Hematopoietic multipotent progenitor cell treated with erythropoietin and hydrocortisone succinate and interleukin-3 and kit ligand, for 17 days (in vitro differentiated cells): ENCODE measurements at regions not wholly inside any gene's neighbourhood (a gene's known extent, or its start where the extent isn't known, plus 50 kb on each side); places are given as distances from the start of the nearest gene placed in this dataset.
"Not testable (repeated sequence)": the region's sequence is repeated elsewhere in the genome, so short reads cannot be mapped to it uniquely, and the experiment has no call there.

ENCODE experiments used
- DNase-seq: peaks from one replicate; pipeline ENCODE4 v3.0.0-alpha.2; 2015; ENCODE audit warnings: low spot score

DNA sequence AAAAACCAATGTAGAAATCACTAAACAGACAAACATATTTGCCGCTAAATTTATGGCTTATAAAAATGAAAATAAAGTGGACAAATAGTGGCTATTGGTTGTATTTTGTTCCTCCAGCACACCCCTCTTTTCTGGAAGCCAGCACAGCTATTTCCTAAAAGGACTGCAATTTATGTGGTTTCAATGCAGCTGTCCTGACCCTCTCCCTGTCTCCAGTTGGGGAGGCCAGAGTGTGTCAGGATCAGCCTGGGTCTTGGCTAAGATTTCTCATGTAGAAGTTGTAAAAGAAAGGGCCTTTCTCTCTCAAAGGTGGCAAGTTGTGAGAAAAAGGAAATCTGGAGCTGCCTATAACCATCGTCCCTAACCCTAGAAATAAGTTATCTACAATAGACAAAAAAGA lies 165.6 kb downstream of the ALDH8A1 start:
- DNase-seq, result no peak

DNA sequence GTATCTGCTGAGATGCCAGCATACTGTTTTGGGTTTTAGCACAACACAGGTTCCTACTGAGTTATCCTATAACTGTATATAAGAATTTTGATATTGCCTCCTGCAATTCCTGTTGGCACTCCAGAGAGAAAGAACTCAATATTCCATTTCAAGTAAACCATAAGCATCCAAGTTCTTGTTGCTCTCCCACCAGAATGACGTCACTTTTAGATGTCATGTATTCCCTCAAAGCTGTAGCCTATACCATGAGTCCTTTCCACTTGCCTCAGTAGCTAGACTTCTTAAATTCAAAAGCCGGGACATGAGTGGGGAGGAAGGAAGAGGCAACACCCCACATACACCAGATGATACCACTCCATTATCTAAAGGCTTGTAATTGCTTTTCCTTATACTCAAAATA lies 171.5 kb downstream of the ALDH8A1 start:
- no peak for DNase-seq

DNA sequence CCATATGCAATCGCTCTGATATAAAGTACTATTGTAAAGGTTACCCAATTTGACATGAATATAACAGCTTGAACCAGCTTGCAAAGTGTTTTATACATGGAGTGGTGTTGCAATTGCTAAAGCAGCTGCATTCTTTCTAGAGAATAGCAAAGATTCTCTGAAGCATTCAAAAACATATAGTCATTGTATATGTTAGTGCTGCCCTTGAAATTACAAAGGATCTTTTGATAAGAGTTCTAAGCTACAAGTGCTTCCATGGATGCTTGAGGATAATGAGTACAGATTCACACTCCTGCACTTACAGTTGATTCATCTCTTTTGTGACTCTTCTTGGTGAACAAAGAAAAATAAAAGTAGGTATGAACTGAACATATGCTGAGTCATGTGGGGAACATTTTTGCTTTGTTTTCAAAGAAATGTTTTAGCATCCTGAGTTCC lies 175.7 kb downstream of the ALDH8A1 start:
- no peak for DNase-seq

DNA sequence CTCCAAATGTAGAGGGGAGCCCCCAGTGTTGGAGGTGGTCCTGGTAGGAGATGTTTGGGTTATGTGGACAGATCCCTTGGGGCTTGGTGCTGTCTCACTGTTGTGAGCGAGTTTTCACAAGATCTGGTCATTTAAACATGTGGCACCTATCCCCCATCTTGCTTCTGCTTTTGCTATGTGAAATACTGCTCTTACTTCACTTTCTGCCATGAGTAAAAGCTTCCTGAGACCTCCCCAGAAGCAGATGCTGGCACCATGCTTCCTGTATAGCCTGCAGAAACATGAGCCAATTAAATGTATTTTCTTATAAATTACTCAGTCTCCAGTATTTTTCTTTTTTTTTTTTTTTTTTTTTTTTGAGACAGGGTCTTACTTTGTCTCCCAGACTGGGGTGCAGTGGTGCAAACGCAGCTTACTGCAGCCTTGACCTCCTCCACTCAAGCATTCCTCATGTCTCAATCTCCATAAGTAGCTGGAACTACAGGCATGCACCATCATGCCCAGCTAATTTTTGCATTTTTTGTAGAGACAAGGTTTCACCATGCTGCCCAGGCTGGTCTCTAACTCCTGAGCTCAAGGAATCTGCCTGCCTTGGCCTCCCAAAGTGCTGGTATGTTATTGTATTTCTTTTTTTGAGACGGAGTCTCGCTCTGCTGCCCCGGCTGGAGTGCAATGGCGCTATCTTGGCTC lies 177.1 kb downstream of the ALDH8A1 start:
- DNase-seq, result no peak

DNA sequence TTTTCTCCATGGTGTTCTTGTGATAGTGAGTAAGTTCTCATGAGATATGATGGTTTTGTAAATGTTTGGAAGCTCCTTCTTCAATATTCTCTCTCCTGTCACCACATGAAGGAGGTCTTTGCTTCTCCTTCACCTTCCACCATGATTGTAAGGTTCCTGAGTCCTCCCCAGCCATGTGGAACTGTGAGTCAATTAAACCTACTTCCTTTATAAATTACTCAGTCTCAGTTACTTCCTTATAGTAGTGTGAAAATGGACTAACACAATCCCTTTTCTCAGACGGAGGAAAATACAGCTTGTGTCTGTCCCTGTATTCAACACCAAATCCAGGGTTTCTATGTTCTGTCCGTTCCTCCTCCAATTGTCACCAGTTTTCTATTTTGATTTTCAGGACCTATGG lies 181.0 kb downstream of the ALDH8A1 start:
- DNase-seq, result no peak

DNA sequence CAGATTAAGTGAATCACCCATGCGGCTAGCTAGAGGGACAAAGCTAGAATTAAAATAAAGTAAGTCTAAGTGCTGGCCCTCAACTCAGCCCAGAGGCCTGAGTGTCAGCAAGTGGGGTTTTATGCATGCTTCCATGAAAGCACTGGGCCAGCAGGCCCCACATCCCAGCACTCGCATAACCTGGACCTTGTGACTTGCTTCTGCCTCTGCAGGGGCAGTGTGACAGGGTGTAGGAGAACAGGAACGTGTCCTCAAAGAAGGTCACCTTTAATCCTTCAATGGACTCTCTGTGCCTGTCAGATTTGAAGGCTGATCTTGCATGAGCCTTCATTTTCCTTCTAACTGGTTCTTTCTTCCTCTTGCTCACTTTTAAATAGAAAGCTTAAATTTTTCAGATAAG lies 183.4 kb downstream of the ALDH8A1 start:
- DNase-seq, result no peak

DNA sequence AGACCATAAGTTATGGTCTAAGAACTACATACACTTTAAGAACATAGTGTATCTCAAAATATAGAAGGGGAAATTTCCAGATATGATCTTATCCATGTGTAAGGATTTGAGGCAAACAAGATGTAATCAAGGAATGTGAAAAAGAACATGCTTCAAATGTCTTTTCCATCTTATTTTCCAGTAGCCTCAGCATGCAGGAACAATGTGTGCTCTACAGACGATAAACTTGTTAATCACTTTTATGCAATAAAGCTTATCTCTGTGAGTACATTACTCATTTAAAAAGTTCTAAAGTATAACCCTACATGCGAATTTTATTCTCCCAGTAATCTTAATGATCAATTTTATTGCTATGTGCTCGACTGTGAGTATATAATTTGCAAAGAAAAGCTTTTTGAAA lies 185.2 kb downstream of the ALDH8A1 start:
- DNase-seq, result no peak

DNA sequence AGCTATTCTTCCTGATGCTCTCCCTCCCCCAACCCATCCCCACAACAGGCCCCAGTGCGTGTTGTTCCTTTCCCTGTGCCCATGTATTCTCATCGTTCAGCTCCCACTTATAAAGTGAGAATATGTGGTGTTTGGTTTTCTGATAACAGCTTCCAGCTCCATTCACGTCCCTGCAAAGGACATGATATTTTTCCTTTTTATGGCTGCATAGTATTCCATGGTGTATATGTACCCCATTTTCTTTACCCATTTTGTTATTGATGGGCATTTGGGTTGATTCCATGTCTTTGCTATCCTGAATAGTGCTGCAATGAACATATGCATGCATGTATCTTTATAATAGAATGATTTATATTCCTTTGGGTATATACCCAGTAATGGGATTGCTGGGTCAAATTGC lies 186.3 kb downstream of the ALDH8A1 start:
- not testable (repeated sequence) for DNase-seq

DNA sequence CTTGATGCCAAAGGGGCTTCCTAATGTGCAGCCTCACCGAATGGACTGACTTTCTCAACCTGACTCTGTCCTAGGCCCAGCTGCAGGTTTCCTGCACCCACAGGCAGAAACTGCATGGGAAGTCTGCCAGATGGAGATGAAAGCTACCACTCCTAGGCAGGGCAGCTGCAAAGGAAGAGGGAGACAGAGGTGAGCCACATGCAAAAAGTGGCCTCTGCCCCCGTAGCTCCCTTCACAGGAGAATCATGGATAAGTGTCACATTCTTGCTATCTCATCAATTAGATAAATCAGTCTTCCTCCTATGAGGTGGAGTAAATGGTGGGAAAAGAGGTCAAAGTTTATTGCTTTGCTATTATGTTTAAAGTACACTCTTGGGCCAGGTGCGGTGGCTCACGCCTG lies 191.3 kb downstream of the ALDH8A1 start:
- DNase-seq, result no peak

DNA sequence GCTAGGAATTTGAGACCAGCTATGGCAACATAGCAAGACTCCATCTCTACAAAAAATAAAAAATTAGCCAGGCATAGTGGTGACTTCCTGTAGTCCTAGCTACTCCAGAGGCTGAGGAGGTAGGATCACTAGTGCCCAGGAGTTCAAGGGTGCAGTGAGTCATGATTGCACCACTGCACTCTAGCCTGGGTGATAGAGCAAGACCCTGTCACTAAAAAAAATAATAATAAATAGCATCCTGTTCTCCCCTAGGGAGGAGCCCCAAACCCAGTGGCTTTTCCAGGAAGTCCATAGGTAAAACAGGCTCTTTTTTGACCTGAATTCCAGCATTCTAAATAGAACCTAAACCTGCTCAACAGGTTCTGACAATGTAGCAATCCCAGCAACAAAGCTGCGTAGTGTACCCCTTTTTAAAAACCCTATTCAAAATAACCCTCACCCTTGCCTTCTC lies 192.0 kb downstream of the ALDH8A1 start:
- DNase-seq, result no peak

DNA sequence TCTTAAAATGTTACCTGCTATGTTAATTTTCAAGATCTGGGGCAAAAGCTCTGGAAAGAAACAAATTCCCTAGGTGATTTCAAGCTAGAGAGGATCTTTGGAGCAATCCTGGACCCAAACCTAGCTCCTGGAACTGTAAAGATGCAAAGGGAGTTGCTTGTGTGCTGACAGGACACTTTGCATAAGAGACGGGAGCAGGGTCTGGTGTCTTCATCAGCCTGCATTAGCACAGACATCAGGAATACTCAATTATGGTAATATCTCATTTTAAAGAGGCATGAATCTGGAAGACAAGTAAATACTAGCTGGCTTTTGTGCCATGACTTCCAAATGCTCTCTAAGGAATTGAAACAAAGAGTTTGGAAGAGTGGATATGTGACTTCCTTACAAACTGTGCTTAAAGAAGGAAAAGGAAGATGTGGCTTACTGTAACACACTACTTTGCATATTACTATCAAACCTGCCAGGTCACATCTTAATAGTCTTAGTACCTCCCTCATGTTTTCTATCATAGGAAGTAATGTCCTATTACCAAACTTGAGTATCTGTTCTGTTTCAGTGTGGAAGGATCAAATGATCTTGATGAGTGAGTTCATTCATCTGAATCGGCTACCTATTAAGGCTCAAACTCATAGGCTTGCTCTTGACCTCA lies 193.4 kb downstream of the ALDH8A1 start:
- DNase-seq, result no peak

DNA sequence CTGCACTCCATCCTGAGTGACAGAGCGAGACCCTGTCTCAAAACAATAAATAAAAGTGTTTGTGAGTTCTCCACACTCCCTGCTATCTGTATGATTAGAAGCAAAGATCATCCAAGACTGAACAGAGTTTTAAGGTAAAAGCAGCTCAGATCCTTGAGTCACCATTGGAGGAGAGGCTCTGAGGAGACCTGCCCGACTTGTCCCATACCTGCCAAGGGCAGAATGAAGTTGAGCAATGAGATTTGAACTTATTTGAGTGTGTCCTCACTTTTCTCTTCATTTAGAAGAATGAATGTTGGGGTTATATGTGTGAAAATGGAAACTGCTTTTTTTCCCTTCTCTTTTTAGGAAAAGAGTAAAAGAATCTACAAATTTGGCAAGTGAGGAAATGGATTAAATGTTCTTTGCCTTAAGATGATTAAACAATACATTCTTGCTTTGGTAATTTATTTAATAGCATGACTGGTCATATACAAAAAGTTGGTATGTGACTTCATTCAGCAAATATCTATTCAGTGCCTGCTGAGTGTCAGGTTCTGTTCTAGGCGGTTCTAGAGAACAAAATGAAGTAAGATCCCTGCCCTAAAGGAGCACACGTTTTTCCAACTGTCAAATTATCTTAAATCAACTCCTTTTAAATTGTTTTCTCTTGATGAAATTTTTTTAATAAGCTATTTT lies 195.7 kb downstream of the ALDH8A1 start:
- no peak for DNase-seq

DNA sequence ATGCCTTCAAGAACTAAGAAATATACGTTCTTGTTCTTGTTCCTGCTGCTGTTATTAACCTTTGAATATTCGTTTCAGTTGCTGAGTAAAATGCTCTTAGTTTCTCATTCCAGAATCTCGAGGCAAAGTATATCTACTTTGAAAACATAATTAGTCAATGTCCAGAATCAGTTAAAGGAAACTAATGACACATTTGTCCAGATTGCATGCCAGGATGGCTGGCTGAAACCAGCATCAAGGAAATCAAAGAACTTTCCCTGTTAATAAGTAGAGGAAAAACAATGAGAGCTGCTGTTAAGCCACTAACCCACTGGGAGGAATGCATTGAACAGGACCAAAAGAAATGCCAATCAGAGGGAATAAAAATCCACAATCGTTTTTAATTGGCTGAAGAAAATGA lies 196.9 kb downstream of the ALDH8A1 start:
- no peak for DNase-seq

DNA sequence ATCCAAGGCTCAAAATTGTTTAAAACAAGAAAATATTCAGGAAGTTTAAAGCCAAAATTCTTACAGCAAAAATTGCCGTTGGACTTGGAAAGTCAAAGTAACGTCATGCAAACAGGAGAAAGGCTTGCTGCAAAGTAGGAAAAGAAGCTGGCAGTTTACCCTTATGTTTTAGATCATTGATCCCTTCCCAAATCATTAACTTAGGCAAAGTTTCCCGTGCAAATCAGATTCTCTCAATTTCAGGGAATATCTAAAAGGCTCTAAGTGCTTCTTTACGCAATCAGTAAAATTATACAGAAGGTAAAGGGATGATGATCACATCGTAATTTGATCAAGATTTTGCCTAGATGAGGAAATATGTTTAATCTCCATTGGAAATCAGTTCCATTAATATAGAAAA lies 197.5 kb downstream of the ALDH8A1 start:
- DNase-seq, result no peak

DNA sequence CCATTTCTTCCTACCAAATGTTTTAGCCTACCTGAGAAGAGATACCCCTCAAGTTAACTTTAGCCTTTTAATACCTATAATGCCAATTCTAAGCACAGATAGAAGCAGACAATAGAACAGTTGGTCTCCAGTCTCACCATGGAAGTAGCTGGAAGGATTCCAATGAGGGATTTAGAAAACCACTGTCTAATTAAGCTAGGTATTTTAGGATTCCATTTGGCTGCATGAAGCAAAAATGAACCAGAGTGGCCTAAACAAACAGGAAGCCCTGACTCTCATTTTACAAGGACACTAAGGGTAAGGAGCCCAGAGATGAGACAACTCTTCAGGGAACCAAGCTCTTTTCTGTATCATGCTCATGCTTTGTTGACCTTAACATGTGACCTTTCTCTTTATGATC lies 199.2 kb downstream of the ALDH8A1 start:
- DNase-seq, result no peak

DNA sequence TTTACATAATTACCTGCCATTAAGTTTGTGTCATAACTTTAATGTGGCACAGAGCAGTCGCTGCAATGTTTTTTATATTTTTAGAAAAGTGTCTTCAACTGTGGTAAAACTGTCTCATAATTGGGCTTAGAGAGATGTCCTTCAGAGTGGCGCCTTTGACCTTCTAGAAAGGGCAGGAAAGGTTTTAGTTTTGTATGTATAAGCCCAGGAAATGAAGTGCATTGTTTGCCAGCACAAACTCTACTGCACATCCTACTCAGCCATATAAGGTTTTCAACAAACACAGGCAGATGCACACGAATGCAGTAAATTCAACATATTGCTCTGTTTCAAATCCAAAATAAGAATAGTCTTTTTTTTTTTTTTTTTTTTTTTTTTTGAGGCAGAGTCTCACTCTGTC lies 201.4 kb downstream of the ALDH8A1 start:
- DNase-seq, result no peak

DNA sequence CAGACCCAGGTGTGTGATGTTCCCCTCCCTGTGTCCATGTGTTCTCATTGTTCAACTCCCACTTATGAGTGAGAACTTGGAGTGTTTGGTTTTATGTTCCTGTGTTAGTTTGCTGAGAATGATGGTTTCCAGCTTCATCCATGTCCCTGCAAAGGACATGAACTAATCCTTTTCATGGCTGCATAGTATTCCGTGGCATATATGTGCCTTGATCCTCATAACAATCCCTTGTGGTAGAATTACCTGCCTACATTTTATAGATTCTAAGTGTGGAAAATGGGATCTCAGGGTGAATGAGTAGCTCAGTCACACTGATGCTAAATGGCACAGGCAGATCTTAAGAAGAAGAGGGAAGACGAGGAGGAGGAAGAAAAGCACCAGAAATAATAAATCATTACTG lies 202.7 kb downstream of the ALDH8A1 start:
- DNase-seq, result not testable (repeated sequence)

DNA sequence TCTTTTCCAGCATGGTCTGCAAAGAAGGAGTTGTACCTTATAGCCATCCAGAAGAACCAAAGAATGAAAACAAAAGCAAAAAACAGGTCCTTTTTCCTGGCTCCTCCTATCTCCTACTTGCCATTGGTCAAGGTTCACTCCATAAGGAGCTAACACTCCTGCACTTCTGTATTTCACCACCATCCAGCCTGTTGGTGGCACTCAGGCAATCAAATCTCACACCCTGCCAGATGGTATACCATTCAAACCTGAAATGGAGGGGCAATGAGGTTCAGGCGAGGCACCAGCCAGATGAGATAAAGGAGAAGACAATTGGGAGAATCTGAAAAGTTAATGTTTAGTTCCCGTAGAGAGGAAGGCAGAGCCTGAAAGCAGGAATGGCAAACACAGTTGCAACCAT lies 203.8 kb downstream of the ALDH8A1 start:
- DNase-seq, result no peak

DNA sequence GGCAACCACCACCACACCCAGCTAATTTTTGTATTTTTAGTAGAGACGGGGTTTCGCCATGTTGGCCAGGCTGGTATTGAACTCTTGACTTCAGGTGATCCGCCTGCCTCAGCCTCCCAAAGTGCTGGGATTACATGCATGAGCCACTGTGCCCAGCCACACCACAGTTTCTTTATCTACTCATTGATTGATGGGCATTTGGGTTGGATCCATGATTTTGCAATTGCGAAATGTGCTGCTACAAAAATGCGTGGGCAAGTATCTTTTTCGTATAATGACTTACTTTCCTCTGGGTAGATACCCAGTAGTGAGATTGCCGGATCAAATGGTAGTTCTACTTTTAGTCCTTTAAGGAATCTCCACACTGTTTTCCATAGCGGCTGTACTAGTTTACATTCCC lies 204.7 kb downstream of the ALDH8A1 start:
- not testable (repeated sequence) for DNase-seq

DNA sequence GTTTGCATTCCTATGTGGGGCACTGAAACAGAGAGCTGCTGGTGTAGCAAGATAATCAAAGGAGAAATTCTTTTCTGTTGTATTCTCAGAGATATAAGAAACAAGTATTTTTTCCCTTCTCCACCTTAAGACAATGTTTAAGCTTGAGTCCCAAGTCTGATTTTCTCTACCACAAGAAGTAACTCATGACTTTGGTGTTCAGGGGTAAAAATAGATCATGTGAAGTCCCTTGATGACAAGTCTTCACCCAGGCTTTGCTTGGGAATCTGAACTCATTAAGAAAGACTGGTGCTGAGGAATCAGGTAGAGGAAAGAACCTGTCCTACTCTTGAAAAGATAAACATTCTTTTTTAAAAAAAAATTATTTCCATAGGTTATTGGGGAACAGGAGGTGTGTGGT lies 205.6 kb downstream of the ALDH8A1 start:
- no peak for DNase-seq

DNA sequence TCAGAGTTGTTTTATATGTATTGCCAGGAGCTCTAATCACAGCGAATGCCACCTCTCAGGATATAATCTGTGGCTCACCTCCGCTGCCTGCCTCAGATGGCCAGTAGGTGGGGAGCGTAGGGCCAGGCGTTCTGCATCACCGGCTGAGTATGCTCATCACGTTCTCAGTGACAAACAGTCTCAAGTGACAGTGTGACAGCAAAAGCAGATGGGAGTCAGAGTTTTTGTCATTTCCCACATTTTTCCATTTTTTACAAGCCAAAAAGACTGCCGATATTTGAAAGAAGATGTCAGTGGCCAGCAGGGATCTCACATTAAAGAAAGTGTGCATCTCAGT lies 208.7 kb downstream of the ALDH8A1 start:
- no peak for DNase-seq

DNA sequence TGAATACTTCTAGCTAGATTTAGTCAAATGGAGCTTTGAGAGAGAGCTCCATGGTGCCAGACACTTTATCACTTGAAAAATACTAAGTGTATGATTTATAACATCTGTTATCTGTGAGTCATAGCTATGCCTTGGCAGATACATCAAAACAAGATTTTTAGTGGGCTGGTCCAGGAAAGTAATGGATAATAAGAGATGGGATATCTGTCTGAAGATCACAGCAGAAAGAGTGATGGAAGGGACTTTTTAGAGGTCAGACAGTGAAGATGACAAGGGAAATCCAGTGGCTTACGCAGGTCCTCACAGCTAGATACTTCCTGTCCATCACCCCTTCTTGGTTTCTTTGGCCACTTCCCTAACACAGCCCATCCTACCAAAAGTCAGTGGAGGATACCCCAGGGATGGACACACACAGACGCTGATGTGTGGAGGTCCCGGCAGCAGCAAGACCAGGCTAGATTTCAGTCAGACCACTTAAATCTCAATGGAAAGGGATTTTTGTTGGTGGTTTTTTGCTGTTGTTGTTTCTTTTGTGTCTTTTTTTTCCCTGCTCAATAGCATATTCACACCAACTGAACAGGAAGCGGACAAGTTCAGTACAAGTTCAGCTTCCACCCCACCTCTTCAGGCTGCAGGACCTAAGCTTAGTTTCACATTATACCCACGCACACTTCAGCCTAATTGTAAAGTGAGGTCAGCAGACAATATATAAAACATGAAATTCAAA lies 209.3 kb downstream of the ALDH8A1 start:
- no peak for DNase-seq

DNA sequence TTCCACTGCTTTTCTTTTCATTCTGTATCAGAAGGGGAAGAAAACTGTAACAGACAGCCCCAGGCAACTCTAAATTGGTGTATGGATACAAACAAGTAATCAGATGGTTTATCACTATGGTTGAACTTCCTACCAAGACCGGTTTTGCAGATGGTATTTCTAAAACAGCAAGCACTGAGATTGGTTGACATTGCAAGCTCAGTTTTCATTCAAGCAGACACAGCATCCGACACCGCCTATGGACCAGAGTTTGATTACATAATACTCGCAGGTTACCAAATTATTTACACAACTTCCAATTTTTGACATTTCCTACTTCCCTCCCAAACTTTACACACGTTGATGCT lies 209.9 kb downstream of the ALDH8A1 start:
- DNase-seq, result no peak
